HuH-7.5 (cell line): ENCODE measurements at regions not wholly inside any gene's neighbourhood (a gene's known extent, or its start where the extent isn't known, plus 50 kb on each side); places are given as distances from the start of the nearest gene placed in this dataset.

Experiments
- DNase-seq: peaks from one replicate; pipeline ENCODE4 v3.0.0; 2011; ENCODE audit warnings: low spot score

DNA sequence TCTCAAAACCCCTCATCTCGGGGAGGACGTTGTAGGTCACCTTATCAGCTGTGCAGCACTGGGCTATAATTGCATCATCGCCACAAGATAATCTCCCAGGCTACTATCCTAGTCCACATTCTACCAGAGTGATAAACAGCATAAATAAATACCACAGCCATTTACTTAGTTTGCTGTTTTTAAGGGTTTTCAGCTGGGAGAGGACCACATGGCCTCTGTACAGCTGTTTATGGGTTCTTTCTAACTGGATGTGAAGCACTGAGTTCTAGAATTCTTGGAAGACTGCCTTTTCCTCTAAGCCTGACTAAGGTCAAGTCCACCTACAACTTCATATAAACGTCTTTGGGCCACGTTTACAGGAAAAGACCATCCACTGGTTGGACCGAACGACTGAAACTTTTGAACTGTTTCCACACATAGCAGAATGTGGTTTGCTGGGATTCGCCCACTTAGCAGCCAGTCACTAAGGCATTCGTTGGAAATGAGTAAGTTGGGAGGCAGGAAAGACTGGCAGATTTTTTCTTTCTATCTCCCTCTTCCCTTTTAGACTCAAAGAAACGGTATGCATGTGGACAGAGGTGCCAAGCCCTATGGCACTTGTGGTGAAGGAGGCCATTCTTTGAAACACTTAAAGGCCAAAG is 752.5 kb upstream of the SGCG start:
- DNase-seq: no peak

DNA sequence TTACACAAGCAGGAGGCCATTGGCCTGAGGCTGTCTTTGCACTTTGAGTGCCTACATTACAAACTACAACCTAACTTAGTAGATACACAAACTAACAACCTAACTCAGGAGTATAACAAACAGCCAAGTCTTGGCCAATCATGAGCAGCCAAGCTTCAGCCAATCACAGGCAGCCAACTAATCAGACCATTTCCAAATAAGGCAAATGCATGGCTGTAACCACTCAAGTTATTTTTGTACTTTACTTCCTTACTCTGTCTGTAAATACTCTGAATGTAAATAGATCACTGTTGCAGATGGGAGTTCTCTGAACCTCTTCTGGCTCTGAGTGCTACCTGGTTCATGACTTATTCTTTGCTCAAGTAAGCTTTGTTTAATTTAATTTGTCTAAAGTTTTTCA is 748.1 kb upstream of the SGCG start:
- DNase-seq: no peak

DNA sequence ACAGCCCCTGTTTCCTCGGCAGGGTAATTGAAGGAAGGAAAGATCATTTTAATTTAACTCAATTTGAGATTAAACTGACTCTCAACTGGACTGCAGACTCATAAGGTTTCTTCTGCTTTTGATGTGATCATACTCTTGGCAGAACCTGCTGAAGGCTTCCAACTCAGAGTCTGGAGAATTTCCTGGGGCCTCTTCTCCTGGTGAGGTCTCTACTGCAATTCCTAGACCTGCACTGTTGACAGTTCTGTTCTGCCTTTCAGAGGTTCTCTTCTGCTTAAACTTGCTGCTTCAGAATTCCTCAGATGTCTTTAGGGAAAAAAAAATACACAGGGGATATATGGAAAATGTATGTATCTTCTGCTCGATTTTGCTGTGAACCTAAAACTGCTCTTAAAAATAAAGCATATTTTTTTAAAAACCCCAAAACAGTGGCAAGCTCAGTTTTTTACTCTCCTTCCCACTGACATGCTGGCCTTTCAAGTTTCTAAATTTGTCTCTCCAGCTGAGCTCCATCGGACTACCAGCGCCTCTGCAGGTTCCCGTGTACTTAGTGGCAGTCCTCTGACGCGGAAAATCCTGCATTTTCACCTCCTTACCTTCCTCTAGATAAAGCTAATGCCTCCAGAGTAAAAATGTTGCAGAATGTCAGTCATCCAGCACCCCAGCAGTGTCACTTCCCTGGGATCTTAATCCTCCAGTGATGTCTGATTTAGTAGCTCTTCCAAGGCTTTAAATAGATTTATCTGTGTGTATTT is 733.5 kb upstream of the SGCG start:
- no peak for DNase-seq

DNA sequence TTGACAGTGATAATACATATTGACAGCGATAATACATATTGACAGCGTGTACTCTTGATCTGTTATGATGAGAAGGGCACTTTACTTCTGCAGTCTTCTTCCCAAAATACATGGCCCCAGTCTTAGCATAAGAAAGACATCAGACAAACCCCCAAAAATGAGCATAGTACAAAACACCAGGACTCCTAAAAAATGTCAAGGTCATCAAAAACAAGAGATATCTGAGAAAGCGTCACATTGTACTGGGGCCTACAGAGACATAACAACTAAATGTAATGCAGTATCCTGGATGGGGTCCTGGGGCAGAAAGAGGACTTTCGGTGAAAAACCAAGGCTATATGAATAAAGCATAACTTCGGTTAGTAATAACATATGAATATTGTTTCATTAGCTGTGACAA is 731.5 kb upstream of the SGCG start:
- DNase-seq: no peak

DNA sequence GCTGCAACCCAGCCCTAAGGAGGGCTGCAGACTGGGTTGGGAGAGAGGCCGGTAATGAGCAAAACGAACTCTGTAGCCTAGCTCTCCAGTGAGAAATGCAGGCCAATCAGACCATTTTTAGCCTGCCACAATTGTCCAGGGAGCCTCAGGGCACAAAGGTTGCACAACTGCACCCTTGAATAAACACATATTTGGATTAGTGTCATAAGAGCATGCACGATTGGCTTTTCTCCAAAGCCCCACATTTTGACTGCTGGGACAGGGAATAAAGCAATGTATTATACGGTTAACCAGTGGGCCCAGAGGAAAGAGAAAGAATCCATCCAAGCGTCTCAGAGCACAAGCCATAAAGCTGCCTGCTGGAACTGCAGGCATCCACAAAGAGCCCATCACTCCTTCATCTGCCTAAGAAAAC is 729.4 kb upstream of the SGCG start:
- no peak for DNase-seq

DNA sequence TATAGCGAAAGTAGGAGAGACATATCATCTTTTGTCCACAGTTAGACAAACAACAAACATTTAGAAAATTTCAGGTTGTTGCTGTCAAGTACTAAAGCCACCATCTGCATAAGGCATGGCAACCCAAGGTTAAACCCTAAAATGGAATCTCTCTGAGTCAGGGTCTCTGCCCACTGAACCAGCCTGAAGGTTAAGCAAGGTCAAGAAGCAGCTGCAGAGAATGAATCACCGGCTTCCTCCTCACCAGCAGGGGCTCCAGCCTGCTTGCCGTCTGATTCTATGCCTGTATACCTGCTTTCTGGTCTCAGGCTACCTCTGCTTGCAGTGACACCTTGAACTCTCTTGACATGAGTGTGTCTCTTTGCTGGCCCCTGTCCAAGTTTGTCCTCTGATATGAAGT is 726.2 kb upstream of the SGCG start:
- DNase-seq: no peak

GRCh38 chr13:22455036-22455435 is 725.7 kb upstream of the SGCG start:
- no peak for DNase-seq

- DNase-seq: no peak
These were observed 718.8 kb upstream of the SGCG start for GRCh38 chr13:22461854-22462490.

DNA sequence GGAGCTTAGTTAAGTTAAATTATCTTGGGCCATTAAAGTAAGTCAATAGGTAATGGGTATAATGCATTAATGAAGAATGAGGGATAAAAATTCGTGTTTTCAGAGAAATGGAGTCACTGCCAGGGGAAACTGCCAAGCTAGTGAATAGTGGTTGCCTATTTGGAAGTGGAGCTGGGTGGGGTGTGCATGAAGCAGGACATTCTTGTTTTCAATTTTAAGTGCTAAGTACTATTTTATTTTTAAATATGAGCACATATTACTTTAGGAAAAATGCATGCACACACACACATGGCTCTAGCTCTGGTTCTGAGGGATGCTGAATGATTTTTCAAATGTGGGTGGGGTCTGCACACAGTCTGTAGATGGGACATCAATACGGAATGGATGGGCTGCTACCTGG is 717.7 kb upstream of the SGCG start:
- no peak for DNase-seq

GRCh38 chr13:22468045-22468444 is 712.7 kb upstream of the SGCG start:
- DNase-seq: no peak

DNA sequence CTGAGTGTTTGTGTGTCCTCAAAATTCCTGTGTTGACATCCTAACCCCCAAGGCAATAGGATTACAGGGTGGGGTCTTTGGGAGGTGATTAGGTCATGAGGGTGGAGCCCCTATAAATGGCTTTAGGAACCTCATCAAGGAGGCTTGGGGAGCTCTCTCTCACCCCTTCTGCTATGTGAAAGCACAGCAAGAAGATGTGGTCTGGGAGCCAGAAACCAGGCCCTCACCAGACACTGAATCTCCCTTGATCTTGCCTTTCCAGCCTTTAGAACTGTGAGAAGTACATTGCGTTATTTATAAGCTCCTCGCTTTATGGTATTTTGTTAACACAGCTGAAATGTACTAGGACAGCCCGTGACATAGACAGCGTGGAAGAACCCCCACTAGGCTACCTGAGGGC is 712.0 kb upstream of the SGCG start:
- no peak for DNase-seq

- no peak for DNase-seq
These were observed 711.3 kb upstream of the SGCG start for GRCh38 chr13:22469452-22469851.

DNA sequence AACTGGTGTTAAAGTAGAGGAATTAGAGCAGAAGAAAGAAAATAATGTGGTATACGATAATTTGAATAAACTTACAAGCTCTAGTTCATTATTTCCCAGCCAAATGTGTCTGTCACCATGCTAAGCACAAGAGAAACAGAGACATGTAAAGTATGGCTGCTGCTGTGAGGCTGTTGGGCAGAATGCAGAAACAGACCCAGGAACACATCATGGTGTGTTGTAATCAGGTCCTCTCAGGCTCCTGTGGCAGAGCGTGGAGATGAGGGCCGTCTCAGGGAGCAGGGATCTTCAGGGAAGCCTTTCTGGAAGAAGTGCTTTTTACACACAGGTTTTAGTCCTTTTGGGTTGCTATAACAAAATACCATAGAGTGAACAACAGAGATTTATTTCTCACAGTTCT is 710.7 kb upstream of the SGCG start:
- no peak for DNase-seq

- no peak for DNase-seq
These were observed 698.2 kb upstream of the SGCG start for GRCh38 chr13:22482496-22483000.

- DNase-seq: no peak
These were observed 697.5 kb upstream of the SGCG start for GRCh38 chr13:22483276-22483675.

DNA sequence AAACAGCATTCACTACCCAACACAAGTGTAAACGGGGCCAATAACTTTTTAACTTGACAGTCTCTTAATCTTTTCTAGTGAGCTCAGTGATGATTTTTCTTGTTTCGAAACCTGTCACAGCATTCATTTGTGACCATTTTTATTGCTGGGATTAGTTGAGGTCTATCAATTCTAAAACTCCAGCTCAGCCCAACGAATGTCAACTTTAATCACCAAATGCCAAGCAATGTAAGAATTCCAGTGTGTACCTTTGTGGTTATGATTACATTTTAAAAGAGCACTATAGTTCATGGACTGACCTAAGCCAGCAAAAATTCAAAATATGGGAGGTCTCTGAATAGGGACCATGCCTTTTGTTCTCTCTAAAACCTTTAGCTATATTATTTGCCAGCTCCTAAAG is 694.3 kb upstream of the SGCG start:
- no peak for DNase-seq

GRCh38 chr13:22487932-22488331 is 692.8 kb upstream of the SGCG start:
- DNase-seq: no peak

DNA sequence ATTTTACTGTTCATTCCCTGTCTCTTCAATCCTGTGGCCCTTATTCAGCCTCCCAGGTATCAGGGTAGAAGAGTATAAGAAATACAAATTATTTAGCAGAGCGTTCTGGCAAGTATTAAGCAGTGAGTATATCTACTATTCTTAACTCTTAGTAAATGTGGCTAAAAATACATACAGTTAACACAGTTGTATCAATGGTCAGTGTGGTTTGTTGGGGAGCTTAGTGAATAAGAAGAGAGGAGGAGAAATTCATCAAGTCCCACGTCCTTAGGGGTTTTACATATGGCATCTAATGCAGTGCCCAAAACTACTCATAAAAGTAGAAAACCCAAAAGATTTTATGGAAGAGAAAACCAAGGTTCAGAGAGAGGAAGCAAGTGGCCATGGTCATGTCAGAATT is 691.0 kb upstream of the SGCG start:
- DNase-seq: no peak

- DNase-seq: no peak
These were observed 685.0 kb upstream of the SGCG start for GRCh38 chr13:22495819-22496218.

DNA sequence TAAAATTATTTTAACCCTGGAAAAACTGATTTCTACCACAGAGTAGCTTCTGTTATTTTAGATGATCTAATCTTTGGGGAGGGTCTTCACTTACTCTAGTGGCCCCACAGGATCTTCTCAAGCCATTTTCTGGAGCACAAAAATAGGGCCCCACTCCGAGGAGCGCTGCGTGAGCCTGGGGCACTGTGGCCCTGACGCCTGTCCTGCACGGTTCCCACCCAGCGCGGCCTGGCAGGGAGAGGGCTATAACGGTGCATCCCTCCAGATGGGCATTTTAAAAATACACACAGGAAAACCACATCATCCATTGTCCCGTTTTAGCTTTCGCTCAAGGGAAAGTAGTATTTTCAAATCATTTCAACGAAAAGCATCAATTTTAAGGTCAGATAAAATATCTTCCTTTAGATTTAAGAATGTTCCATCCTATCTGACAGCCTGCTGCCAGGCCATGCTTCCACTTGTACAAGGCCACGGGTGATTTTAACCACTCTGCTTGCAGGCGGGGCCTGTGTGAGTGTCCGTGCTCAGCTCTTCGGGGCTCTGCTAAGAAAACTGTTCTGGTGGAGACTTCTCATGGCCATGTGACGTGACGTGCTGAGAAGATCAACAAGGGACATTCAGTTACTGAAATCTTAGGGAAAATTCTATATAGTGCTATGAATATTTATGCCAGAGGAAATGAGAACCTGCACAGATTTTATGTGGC is 683.8 kb upstream of the SGCG start:
- no peak for DNase-seq

DNA sequence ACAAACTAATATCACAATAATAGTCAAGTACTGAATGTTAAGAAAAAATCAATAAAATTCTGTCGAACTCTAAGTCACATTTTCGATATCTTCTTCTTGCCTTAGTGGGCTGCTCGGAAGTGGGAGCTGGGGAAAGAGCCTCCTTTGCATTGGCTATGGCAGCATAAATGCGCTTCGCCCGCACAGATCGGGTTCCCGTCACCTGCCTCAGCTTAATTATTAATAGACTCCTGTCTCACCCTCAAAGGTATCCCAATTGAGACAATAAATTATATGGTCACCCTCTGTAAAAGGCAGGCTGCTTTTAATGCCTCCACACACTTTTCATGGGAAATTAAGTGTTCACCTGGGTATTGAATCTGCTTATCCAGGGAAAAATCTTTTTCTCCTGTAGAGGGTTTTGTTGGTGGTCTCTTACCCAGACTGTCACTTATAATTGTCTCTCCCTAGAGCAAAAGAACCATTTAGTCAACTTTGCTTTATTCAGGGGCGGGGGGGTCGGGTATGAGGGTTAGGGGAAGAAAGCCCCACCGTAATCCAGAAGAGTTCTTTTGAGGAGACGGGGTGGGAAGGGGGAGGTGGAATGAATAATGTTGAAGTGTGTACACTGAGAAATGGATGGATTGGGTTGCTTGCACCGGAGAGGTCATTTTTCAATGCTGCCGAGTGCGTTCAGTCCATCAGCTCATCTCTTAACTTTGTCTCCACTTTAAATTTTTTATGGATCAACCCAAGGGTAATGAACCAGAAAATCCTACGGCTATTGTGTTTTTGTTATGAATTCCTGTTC is 682.6 kb upstream of the SGCG start:
- no peak for DNase-seq

- no peak for DNase-seq
These were observed 680.9 kb upstream of the SGCG start for GRCh38 chr13:22499919-22500318.
